Endodermal cell (in vitro differentiated cells): ENCODE measurements at regions not wholly inside any gene's neighbourhood (a gene's known extent, or its start where the extent isn't known, plus 50 kb on each side); places are given as distances from the start of the nearest gene placed in this dataset.

Experiments
- DNase-seq: peaks from one replicate; pipeline ENCODE4 v3.0.0-alpha.2; 2017
- H3K27ac ChIP-seq: 2 replicates; pipeline ENCODE4 v1.5.1; 2013; ENCODE audit warnings: mild to moderate bottlenecking, low read depth, low read length, moderate library complexity
- H3K27me3 ChIP-seq: 2 replicates; pipeline ENCODE4 v1.6.1; 2013; ENCODE audit warnings: mild to moderate bottlenecking, low read length, moderate library complexity; ENCODE audit not compliant: insufficient read depth, control insufficient read depth, poor library complexity, severe bottlenecking
- H3K36me3 ChIP-seq: 2 replicates; pipeline ENCODE4 v1.7.0; 2013; ENCODE audit warnings: mild to moderate bottlenecking, low read length, moderate library complexity; ENCODE audit not compliant: control insufficient read depth, insufficient read depth
- H3K4me1 ChIP-seq: one replicate; pipeline ENCODE4 v1.7.0; 2013; ENCODE audit warnings: low read length; ENCODE audit not compliant: control insufficient read depth, insufficient read depth
- H3K4me3 ChIP-seq: 2 replicates; pipeline ENCODE4 v1.5.1; 2013; ENCODE audit warnings: mild to moderate bottlenecking, low read length, moderate library complexity
- H3K9ac ChIP-seq: 2 replicates; pipeline ENCODE4 v1.6.1; 2013; ENCODE audit warnings: mild to moderate bottlenecking, low read length, moderate library complexity; ENCODE audit not compliant: poor library complexity, severe bottlenecking; ENCODE audit errors: extremely low read depth
- H3K9me3 ChIP-seq: 2 replicates; pipeline ENCODE4 v1.6.1; 2013; ENCODE audit warnings: mild to moderate bottlenecking, low read length, moderate library complexity; ENCODE audit not compliant: control insufficient read depth
- H3K27ac Mint-ChIP-seq: 2 replicates; pipeline ENCODE4 v1.8.0; 2020; ENCODE audit warnings: mixed read lengths
- H3K27me3 Mint-ChIP-seq: 2 replicates; pipeline ENCODE4 v1.8.0; 2021; ENCODE audit warnings: mild to moderate bottlenecking, mixed read lengths; ENCODE audit not compliant: insufficient read depth
- H3K36me3 Mint-ChIP-seq: 2 replicates; pipeline ENCODE4 v1.8.0; 2020; ENCODE audit warnings: low read depth, mixed read lengths
- H3K4me1 Mint-ChIP-seq: 2 replicates; pipeline ENCODE4 v1.8.0; 2020; ENCODE audit warnings: mixed read lengths
- H3K4me3 Mint-ChIP-seq: 2 replicates; pipeline ENCODE4 v1.8.0; 2020; ENCODE audit warnings: mild to moderate bottlenecking, moderate library complexity, mixed read lengths
- H3K9me3 Mint-ChIP-seq: 2 replicates; pipeline ENCODE4 v1.8.0; 2020; ENCODE audit warnings: mild to moderate bottlenecking, mixed read lengths
- CTCF ChIP-seq: fragments of 200-600 bp; sonication (generic); conservative IDR thresholded peaks from 2 replicates; pipeline ENCODE4 v1.5.0; 2021; ENCODE audit warnings: antibody characterized with exemption, mild to moderate bottlenecking
- WGBS, 2 experiments: methylation state at CpG; one replicate each; pipeline versions ENCODE4 v1.1.5 to v1.1.7; 2013; ENCODE audit warnings: missing lambda C conversion rate in 2 of 2, mixed read lengths in 1 of 2; ENCODE audit not compliant: insufficient coverage in 1 of 2, insufficient read length in 1 of 2; 5-methylcytosine and 5-hydroxymethylcytosine counted together

DNA sequence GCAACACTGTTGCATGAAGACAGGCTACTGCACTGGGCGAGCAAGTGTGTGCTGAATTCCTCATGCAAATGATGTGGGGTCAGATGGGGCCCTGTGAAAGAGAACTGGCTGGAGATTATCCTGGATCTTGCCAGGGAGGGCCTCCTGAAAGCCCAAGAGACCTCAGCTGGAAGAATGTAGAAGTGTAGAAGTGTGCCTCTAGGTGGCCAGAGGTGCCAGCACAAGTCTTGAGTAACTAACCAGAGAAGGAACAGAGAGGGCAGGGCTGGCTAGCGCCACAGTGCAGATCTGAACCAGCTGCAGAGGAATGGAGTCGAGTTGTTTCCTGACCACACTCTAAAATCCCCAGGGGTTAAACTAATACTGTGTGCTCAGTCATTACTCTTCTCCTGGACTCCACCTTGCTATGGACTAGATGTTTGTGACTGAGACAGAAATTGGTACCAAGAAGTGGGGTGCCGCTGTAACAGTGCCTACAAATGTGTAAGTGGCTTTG, 399.3 kb downstream of the LRATD1 start:
- Mint-ChIP-seq H3K4me1 (no peaks in the 10 kb centered on the region), H3K4me3 (no peak overlapping the region), H3K36me3 (no peaks in the 10 kb centered on the region), H3K27ac (no peak overlapping the region), H3K9me3 (no peaks in the 10 kb centered on the region), H3K27me3 (no peaks in the 10 kb centered on the region)
- no peak overlapping the region for H3K4me3 ChIP-seq
- H3K9me3 ChIP-seq, result no peaks in the 10 kb centered on the region
- DNase-seq, result peak; percentile 76
- peak; percentile 66 for TF ChIP-seq CTCF
- H3K27ac ChIP-seq, result no peak overlapping the region
- WGBS, 2 experiments, result 84 to 89% methylated on average over 4 of the region's 4 CpGs
- H3K27me3 ChIP-seq, result no peaks in the 10 kb centered on the region
- no peaks in the 10 kb centered on the region for H3K4me1 ChIP-seq
- no peak overlapping the region for H3K9ac ChIP-seq
- H3K36me3 ChIP-seq, result no peaks in the 10 kb centered on the region

DNA sequence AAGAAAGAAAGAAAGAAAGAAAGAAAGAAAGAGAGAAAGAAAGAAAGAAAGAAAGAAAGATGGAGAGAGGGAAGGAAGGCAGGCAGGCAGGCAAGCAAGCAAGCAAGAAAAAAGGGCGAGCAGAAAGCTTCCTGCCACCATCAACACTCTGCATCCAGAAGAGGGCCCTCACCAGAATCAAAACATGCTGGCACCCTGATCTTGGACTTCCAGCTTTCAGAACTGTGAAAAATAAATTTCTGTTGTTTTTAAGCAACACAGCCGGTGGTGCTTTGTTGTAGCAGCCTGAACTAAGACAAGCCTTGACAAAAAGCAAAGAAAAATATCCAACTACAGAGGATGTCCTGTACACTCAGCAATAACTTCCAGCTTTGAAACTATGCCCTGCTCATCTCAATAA, 401.7 kb downstream of the LRATD1 start:
- H3K36me3 Mint-ChIP-seq, result no peaks in the 10 kb centered on the region
- WGBS, 2 experiments, result 81 to 86% methylated on average over 1 to 2 of the region's 2 CpGs
- no peak overlapping the region for H3K27ac ChIP-seq

DNA sequence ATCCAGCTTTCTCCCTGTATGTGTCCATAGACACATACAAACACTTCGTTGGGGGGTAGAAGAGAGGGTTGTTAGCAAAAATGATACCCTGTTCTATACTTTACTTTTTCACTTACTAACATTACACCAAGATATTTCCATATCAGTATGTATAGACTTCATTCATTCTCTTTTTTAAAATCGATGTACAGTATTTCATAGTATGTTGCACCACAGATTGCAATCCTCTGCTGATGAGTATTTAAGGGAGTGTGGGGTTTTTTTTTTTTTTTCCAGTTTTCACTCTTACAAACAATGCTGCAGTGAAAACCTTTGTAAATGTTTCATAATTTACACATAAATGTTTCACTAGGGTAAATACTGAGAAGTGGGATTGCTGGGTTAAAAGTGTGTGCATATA, 402.3 kb downstream of the LRATD1 start:
- Mint-ChIP-seq H3K27me3 (no peaks in the 10 kb centered on the region), H3K4me1 (no peaks in the 10 kb centered on the region), H3K27ac (no peak overlapping the region), H3K4me3 (no peak overlapping the region), H3K36me3 (no peaks in the 10 kb centered on the region), H3K9me3 (no peaks in the 10 kb centered on the region)
- no peak overlapping the region for H3K9ac ChIP-seq
- no peaks in the 10 kb centered on the region for H3K27me3 ChIP-seq
- no peak overlapping the region for H3K4me3 ChIP-seq
- no peaks in the 10 kb centered on the region for H3K36me3 ChIP-seq
- no peak overlapping the region for H3K27ac ChIP-seq
- WGBS, 2 experiments, result 100% methylated on average over 1 of the region's 2 CpGs; no CpG with 5 or more reads in 1 of the 2 experiments
- no peak for DNase-seq
- no peak for TF ChIP-seq CTCF
- no peaks in the 10 kb centered on the region for H3K4me1 ChIP-seq
- H3K9me3 ChIP-seq, result no peaks in the 10 kb centered on the region

More for the DNA sequence above, 401.7 kb downstream of the LRATD1 start:
- H3K9me3 ChIP-seq, result no peaks in the 10 kb centered on the region
- no peak overlapping the region for H3K4me3 ChIP-seq
- Mint-ChIP-seq H3K4me1 (no peaks in the 10 kb centered on the region), H3K27ac (no peak overlapping the region), H3K9me3 (no peaks in the 10 kb centered on the region), H3K4me3 (no peak overlapping the region), H3K27me3 (no peaks in the 10 kb centered on the region)
- H3K4me1 ChIP-seq, result no peaks in the 10 kb centered on the region
- H3K36me3 ChIP-seq, result no peaks in the 10 kb centered on the region
- TF ChIP-seq CTCF, result no peak
- no peak overlapping the region for H3K9ac ChIP-seq
- H3K27me3 ChIP-seq, result no peaks in the 10 kb centered on the region
- DNase-seq, result no peak
